ENCODE measurements at regions not wholly inside any gene's neighbourhood (a gene's known extent, or its start where the extent isn't known, plus 50 kb on each side); places are given as distances from the start of the nearest gene placed in this dataset.

GRCh38 chr4:24394041-24394440 is 190.3 kb downstream of the DHX15 start:
- no peak overlapping the region for H3K4me3 ChIP-seq (ENCODE audit: low read depth, low read length)
- DNase-seq: no peak

DNA sequence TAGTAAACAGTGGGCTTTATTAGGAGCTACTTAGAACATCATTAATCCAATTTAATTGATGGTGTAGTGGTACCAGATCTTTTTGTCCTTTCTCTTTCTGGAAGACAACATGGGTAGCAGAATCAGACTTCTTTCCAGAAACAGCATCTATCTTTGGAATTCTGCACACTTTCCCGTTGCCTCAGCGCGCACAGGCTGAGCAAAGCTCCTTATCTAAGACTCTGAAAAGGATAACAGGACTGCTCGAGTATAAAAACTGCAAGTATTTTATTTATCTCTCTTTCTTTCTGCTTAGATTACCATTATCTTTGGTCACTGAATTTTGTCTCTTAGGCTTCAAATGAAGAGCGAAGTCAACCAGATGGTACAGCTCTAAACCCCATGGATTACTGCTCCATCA is 191.7 kb downstream of the DHX15 start:
- no peaks in the 10 kb centered on the region for H3K4me1 ChIP-seq
- H3K4me3 ChIP-seq (ENCODE audit: low read depth, low read length): no peak overlapping the region
- H3K9me3 ChIP-seq: no peaks in the 10 kb centered on the region
- H3K36me3 ChIP-seq: no peaks in the 10 kb centered on the region
- H3K27me3 ChIP-seq: no peaks in the 10 kb centered on the region
- no peak for DNase-seq
- no peak for TF ChIP-seq CTCF (IDR thresholded peaks at IDR 0.05; ENCODE audit: low read depth, low read length)

More at GRCh38 chr4:24394041-24394440, 190.3 kb downstream of the DHX15 start:
- TF ChIP-seq CTCF (IDR thresholded peaks at IDR 0.05; ENCODE audit: low read depth, low read length): no peak
- Histone ChIP-seq H3K9me3 (no peaks in the 10 kb centered on the region), H3K27me3 (no peaks in the 10 kb centered on the region), H3K4me1 (no peaks in the 10 kb centered on the region), H3K36me3 (no peaks in the 10 kb centered on the region)

- Histone ChIP-seq H3K4me3 (ENCODE audit: low read depth, low read length) (no peak overlapping the region), H3K4me1 (no peaks in the 10 kb centered on the region), H3K9me3 (no peaks in the 10 kb centered on the region), H3K36me3 (no peaks in the 10 kb centered on the region), H3K27me3 (no peaks in the 10 kb centered on the region; the same call in 1 of the 2 replicates)
- no peak for TF ChIP-seq CTCF (IDR thresholded peaks at IDR 0.05; ENCODE audit: low read depth, low read length)
- no peak for DNase-seq
Observed at GRCh38 chr4:24382381-24382780, 202.0 kb downstream of the DHX15 start.

GRCh38 chr4:24380957-24381665 is 203.2 kb downstream of the DHX15 start:
- Histone ChIP-seq H3K36me3 (no peaks in the 10 kb centered on the region), H3K4me3 (ENCODE audit: low read depth, low read length) (no peak overlapping the region), H3K27me3 (no peaks in the 10 kb centered on the region; the same call in none of the 2 replicates), H3K9me3 (no peaks in the 10 kb centered on the region), H3K4me1 (no peaks in the 10 kb centered on the region)
- no peak for DNase-seq
- TF ChIP-seq CTCF (IDR thresholded peaks at IDR 0.05; ENCODE audit: low read depth, low read length): no peak

GRCh38 chr4:24373704-24374103 is 210.7 kb downstream of the DHX15 start:
- Histone ChIP-seq H3K4me1 (no peaks in the 10 kb centered on the region), H3K27me3 (no peaks in the 10 kb centered on the region; the same call in none of the 2 replicates), H3K36me3 (no peaks in the 10 kb centered on the region), H3K4me3 (ENCODE audit: low read depth, low read length) (no peak overlapping the region), H3K9me3 (no peaks in the 10 kb centered on the region)
- TF ChIP-seq CTCF (IDR thresholded peaks at IDR 0.05; ENCODE audit: low read depth, low read length): no peak
- no peak for DNase-seq

DNA sequence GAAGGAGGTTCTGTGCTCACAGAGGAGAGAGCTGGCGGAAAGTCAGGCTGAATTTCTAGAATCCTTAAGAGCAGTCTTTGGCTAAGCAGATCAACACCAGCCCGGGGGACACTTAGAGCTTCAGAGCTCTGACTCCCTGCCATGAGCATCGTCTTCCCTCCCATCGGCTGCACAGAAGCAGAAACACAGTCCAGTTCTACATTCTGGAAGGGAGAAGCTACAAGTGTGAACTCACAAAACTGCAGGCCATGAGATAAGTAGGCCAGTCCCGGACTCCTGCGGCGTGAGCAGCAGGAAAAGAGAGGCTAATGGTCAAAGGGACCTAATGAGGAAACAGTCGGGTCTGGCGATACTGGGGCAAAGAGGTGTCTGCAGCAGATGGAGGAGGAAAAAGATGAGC is 211.5 kb downstream of the DHX15 start:
- no peak overlapping the region for H3K4me3 ChIP-seq (ENCODE audit: low read depth, low read length)
- no peaks in the 10 kb centered on the region for H3K4me1 ChIP-seq

More for the DNA sequence above, 211.5 kb downstream of the DHX15 start:
- TF ChIP-seq CTCF (IDR thresholded peaks at IDR 0.05; ENCODE audit: low read depth, low read length): no peak
- DNase-seq: no peak
- no peaks in the 10 kb centered on the region; the same call in none of the 2 replicates for H3K27me3 ChIP-seq
- no peaks in the 10 kb centered on the region for H3K36me3 ChIP-seq
- no peaks in the 10 kb centered on the region for H3K9me3 ChIP-seq

Data from BE2C (cell line).